Neuronal stem cell (in vitro differentiated cells): ENCODE measurements at regions not wholly inside any gene's neighbourhood (a gene's known extent, or its start where the extent isn't known, plus 50 kb on each side); places are given as distances from the start of the nearest gene placed in this dataset.

Experiments used
- DNase-seq: peaks from one replicate; pipeline ENCODE4 v3.0.0-alpha.2; 2013; ENCODE audit warnings: low spot score
- H2AFZ ChIP-seq: one replicate; pipeline ENCODE4 v1.6.1; 2013; ENCODE audit warnings: mild to moderate bottlenecking, low read length, inconsistent platforms
- H2AK5ac ChIP-seq: 2 replicates; pipeline ENCODE4 v1.6.1; 2013; ENCODE audit warnings: low read depth, mild to moderate bottlenecking, inconsistent platforms, low read length, moderate library complexity, mixed read lengths
- H2BK120ac ChIP-seq: 2 replicates; pipeline ENCODE4 v1.6.1; 2013; ENCODE audit warnings: low read depth, mild to moderate bottlenecking, inconsistent platforms, low read length, moderate library complexity, mixed read lengths
- H2BK12ac ChIP-seq: one replicate; pipeline ENCODE4 v1.6.1; 2013; ENCODE audit warnings: low read length, inconsistent platforms
- H2BK15ac ChIP-seq: 2 replicates; pipeline ENCODE4 v1.6.1; 2013; ENCODE audit warnings: mild to moderate bottlenecking, low read length, inconsistent platforms, mixed read lengths
- H2BK5ac ChIP-seq: one replicate; pipeline ENCODE4 v1.6.1; 2013; ENCODE audit warnings: inconsistent platforms, mild to moderate bottlenecking, low read length, moderate library complexity
- H3K14ac ChIP-seq: one replicate; pipeline ENCODE4 v1.6.1; 2013; ENCODE audit warnings: low read length, inconsistent platforms
- H3K18ac ChIP-seq: 2 replicates; pipeline ENCODE4 v1.6.1; 2013; ENCODE audit warnings: low read length, inconsistent platforms
- H3K23ac ChIP-seq: 2 replicates; pipeline ENCODE4 v1.6.1; 2013; ENCODE audit warnings: low read depth, mild to moderate bottlenecking, mixed read lengths, low read length, inconsistent platforms; ENCODE audit not compliant: poor library complexity
- H3K27ac ChIP-seq: replicated peaks from 3 replicates; pipeline ENCODE4 v1.5.1; 2013; ENCODE audit warnings: low read length, inconsistent platforms
- H3K27me3 ChIP-seq, 3 experiments: 2 replicates each; pipeline ENCODE4 v1.6.1; 2013; ENCODE audit warnings: low read length in 3 of 3, mild to moderate bottlenecking in 2 of 3, inconsistent platforms in 1 of 3, low read depth in 1 of 3, mixed read lengths in 1 of 3, moderate library complexity in 1 of 3; ENCODE audit not compliant: control insufficient read depth in 3 of 3, insufficient read depth in 3 of 3
- H3K36me3 ChIP-seq, 2 donors: replicated peaks in 1 of 2; 2 replicates each; pipeline ENCODE4 v1.6.1; 2013; ENCODE audit warnings: low read length in 2 of 2; ENCODE audit not compliant: control insufficient read depth in 2 of 2, insufficient read depth in 2 of 2
- H3K4ac ChIP-seq: 2 replicates; pipeline ENCODE4 v1.6.1; 2013; ENCODE audit warnings: inconsistent platforms, mild to moderate bottlenecking, low read length, moderate library complexity
- H3K4me1 ChIP-seq, 2 donors: 1 replicate in 1 of 2; 2 replicates in 1 of 2; pipeline ENCODE4 v1.6.1; 2013; ENCODE audit warnings: low read length in 2 of 2, low read depth in 1 of 2; ENCODE audit not compliant: control insufficient read depth in 2 of 2, insufficient read depth in 1 of 2
- H3K4me2 ChIP-seq: one replicate; pipeline ENCODE4 v1.6.1; 2013; ENCODE audit warnings: mild to moderate bottlenecking, low read length, inconsistent platforms; ENCODE audit not compliant: insufficient read depth, poor library complexity, severe bottlenecking
- H3K4me3 ChIP-seq, 2 donors: 2 replicates each; pipeline ENCODE4 v1.5.1; 2013; ENCODE audit warnings: low read length in 2 of 2, mild to moderate bottlenecking in 2 of 2, inconsistent platforms in 1 of 2, moderate library complexity in 1 of 2
- H3K79me1 ChIP-seq: one replicate; pipeline ENCODE4 v1.6.1; 2013; ENCODE audit warnings: low read depth, mild to moderate bottlenecking, inconsistent platforms, low read length, moderate library complexity
- H3K9ac ChIP-seq: one replicate; pipeline ENCODE4 v1.6.1; 2013; ENCODE audit warnings: mild to moderate bottlenecking, low read depth, low read length, inconsistent platforms; ENCODE audit not compliant: poor library complexity
- H3K9me3 ChIP-seq, 2 donors: replicated peaks in 1 of 2; 2 replicates each; pipeline versions ENCODE3 to v1.6.1; 2013; ENCODE audit warnings: low read length in 2 of 2, mild to moderate bottlenecking in 2 of 2, inconsistent platforms in 1 of 2, low read depth in 1 of 2, mixed read lengths in 1 of 2, moderate library complexity in 1 of 2; ENCODE audit not compliant: control insufficient read depth in 2 of 2, insufficient read depth in 1 of 2
- H4K8ac ChIP-seq: one replicate; pipeline ENCODE4 v1.6.1; 2013; ENCODE audit warnings: low read depth, mild to moderate bottlenecking, inconsistent platforms, low read length, moderate library complexity
- H4K91ac ChIP-seq: one replicate; pipeline ENCODE4 v1.6.1; 2013; ENCODE audit warnings: low read length, low read depth, mild to moderate bottlenecking, inconsistent platforms; ENCODE audit not compliant: poor library complexity
- WGBS, 2 donors: extraction: QIAGEN DNeasy Blood & Tissue Kit; methylation state at CpG; one replicate each; pipeline ENCODE4 v1.1.7; 2013; ENCODE audit warnings: missing lambda C conversion rate in 2 of 2, mixed read lengths in 1 of 2; ENCODE audit not compliant: insufficient read length in 2 of 2, insufficient replicate concordance in 1 of 2; ENCODE audit errors: extremely low coverage in 2 of 2; 5-methylcytosine and 5-hydroxymethylcytosine counted together

DNA sequence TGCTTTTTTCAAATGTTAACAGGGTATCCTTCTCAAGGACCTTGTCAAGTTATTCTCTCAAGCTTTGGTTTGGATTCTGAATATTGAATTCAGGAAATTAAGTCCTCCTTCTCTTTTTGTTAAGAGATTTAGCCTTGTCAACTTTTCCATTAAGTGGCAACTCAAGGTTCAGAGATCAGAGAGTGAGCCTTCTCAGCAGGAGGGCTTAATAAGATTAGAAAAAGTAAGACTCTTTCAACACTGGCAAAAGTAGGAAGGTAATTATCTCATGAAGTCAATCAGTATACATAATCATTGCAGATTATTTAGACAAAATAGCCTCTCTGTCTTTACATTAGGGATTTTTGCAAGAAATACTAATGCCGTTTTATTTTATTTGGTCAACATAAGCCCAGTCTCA, 330.7 kb downstream of the KIF2B start:
- Histone ChIP-seq H3K27me3 (no peaks in the 10 kb centered on the region), H3K9ac (no peak overlapping the region), H3K4me1 (no peaks in the 10 kb centered on the region), H2AK5ac (no peak overlapping the region), H2BK120ac (no peak overlapping the region), H2BK15ac (no peak overlapping the region), H2BK5ac (no peak overlapping the region), H4K8ac (no peak overlapping the region), H3K23ac (no peak overlapping the region), H3K36me3 (no peaks in the 10 kb centered on the region), H3K4ac (no peak overlapping the region), H2BK12ac (no peak overlapping the region), H3K79me1 (no peaks in the 10 kb centered on the region), H3K18ac (no peak overlapping the region), H2AFZ (no peak overlapping the region), H3K4me2 (no peak overlapping the region), H3K4me3 (no peak overlapping the region), H4K91ac (no peak overlapping the region), H3K14ac (no peak overlapping the region), H3K27ac (no peak overlapping the region), H3K9me3 (no peaks in the 10 kb centered on the region)
- DNase-seq, result peak; percentile 30
- WGBS, 2 donors, result no CpG with 5 or more reads among the region's 1 CpG

- Histone ChIP-seq H3K23ac (no peak overlapping the region), H3K27ac (no peak overlapping the region), H2AFZ (no peak overlapping the region), H2BK120ac (no peak overlapping the region), H4K8ac (no peak overlapping the region), H3K79me1 (no peaks in the 10 kb centered on the region), H3K9me3 (no peaks in the 10 kb centered on the region), H2AK5ac (no peak overlapping the region), H2BK5ac (no peak overlapping the region), H3K9ac (no peak overlapping the region), H4K91ac (no peak overlapping the region), H3K27me3 (no peaks in the 10 kb centered on the region), H3K4me3 (no peak overlapping the region), H3K4me1 (no peaks in the 10 kb centered on the region), H3K36me3 (no peaks in the 10 kb centered on the region), H3K14ac (no peak overlapping the region), H3K18ac (no peak overlapping the region), H3K4ac (no peak overlapping the region), H2BK15ac (no peak overlapping the region), H2BK12ac (no peak overlapping the region), H3K4me2 (no peak overlapping the region)
- no CpG with 5 or more reads among the region's 2 CpGs for WGBS, 2 donors
- no peak for DNase-seq
Measured at GRCh38 chr17:54157542-54157941, 334.8 kb downstream of the KIF2B start.

- no peak overlapping the region for H2BK5ac ChIP-seq
- WGBS, 2 donors, result no CpG with 5 or more reads among the region's 3 CpGs
- H3K4me2 ChIP-seq, result no peak overlapping the region
- peak overlapping the region; percentile 27 for H2AFZ ChIP-seq
- H4K91ac ChIP-seq, result no peak overlapping the region
- no peak overlapping the region for H3K9ac ChIP-seq
- H4K8ac ChIP-seq, result no peak overlapping the region
- no peak overlapping the region for H3K4me3 ChIP-seq
- no peaks in the 10 kb centered on the region for H3K27me3 ChIP-seq
- H3K79me1 ChIP-seq, result no peaks in the 10 kb centered on the region
- no peak overlapping the region for H3K4ac ChIP-seq
- H3K4me1 ChIP-seq, result no peaks in the 10 kb centered on the region
- no peaks in the 10 kb centered on the region for H3K9me3 ChIP-seq
- no peaks in the 10 kb centered on the region for H3K36me3 ChIP-seq
- H3K18ac ChIP-seq, result no peak overlapping the region
- no peak overlapping the region for H2BK15ac ChIP-seq
- H2BK12ac ChIP-seq, result no peak overlapping the region
- H2BK120ac ChIP-seq, result no peak overlapping the region
- no peak overlapping the region for H3K27ac ChIP-seq
- no peak overlapping the region for H2AK5ac ChIP-seq
- no peak overlapping the region for H3K23ac ChIP-seq
- DNase-seq, result no peak
- no peak overlapping the region for H3K14ac ChIP-seq
Measured at GRCh38 chr17:54172096-54172984, 349.6 kb downstream of the KIF2B start.

GRCh38 chr17:54172985-54173316, 350.2 kb downstream of the KIF2B start:
- Histone ChIP-seq H2AK5ac (no peak overlapping the region), H3K27me3 (no peaks in the 10 kb centered on the region), H3K79me1 (no peaks in the 10 kb centered on the region), H2BK120ac (no peak overlapping the region), H2BK5ac (no peak overlapping the region), H2AFZ (no peak overlapping the region), H3K18ac (no peak overlapping the region), H3K9ac (no peak overlapping the region), H3K27ac (no peak overlapping the region), H3K4ac (no peak overlapping the region), H2BK12ac (no peak overlapping the region), H3K23ac (no peak overlapping the region), H2BK15ac (no peak overlapping the region), H3K4me3 (no peak overlapping the region), H3K36me3 (no peaks in the 10 kb centered on the region), H3K4me1 (no peaks in the 10 kb centered on the region), H3K4me2 (no peak overlapping the region), H4K91ac (no peak overlapping the region), H3K9me3 (no peaks in the 10 kb centered on the region), H3K14ac (no peak overlapping the region), H4K8ac (no peak overlapping the region)
- no peak for DNase-seq
